GM21529 (cell line): ENCODE measurements at regions not wholly inside any gene's neighbourhood (a gene's known extent, or its start where the extent isn't known, plus 50 kb on each side); places are given as distances from the start of the nearest gene placed in this dataset.

Experiments used
- ATAC-seq: cut with Tn5 transposase; IDR thresholded peaks from one replicate; pipeline ENCODE4 v1.9.1; 2021; ENCODE audit not compliant: unreplicated experiment

DNA sequence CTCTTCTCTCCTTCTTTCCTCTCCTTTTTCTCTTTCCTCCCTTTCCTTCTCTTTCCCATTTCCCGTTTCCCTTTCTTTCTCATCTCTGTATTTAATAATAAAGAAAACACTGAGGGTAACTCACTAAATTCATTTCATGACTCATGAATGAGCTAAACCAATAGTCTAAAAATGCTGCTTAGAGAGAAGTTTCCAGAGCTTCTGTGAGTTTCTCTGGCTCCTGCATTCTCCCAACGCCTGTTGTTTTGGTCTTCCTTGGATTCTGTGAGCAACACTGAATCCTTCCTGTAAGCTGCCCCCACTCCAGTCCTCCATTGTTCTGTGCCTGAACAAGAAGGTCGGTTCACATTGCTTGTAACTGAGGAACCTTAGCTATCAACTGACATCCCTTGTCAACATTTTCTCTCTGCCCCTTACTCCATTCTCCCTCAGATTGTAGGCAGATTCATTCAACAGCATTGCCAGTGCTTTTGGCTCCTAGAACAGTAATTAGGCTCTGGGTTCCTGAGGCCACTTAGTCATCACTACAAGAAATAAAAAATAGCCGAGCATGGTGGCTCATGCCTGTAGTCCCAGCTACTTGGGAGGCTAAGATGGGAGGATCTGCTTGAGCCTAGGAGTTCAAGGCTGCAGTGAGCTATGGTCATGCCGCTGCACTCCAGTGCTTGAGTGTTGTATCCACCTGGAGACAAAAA lies 237.7 kb upstream of the KLF4 start:
- ATAC-seq, result no peak

DNA sequence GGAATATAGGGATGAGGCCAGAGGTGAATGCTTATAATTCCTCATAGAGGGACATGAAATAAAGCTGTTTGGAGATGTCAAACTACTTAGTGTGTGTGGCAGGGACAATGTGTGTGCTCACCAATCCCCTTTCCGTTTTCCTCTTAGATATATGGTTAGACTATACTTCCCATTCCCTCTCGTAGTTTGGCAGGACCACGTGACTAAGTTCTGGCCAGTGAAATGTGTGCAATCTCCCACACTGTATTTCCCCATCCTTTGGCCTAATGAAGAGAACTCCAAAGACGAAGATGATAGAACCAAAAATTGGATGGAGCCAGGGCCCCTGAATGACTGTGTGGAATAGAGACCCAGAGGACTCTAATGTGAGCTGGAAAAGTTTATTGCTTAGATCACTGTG lies 233.4 kb upstream of the KLF4 start:
- no peak for ATAC-seq

DNA sequence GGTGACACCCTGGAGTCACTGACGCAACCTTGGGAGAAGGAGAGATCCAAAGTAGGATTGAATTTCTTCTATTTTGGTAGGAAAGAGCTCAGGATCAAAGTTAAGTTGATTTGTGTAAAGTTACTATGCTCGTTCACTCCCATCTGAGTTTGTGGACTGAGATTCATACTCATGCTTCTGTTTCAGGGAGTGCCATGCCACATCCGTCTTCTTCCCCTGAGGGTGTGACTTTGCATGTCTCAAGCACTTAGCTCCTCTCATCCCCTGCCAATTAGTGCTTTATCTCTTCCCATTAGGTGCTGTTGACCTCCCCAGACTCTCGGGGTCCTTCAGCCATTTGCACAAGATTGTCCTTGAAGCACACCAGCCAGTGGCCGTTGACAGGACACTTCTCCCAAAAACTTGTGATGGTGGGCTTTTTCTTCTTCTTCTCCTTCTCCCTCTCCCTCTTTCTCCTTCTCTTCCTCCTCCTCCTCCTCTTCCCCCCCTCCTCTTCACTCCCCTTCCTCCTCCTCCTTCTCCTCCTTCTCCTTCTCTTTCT lies 232.2 kb upstream of the KLF4 start:
- no peak for ATAC-seq

- no peak for ATAC-seq
Measured at GRCh38 chr9:107720501-107720900, 230.9 kb upstream of the KLF4 start.

DNA sequence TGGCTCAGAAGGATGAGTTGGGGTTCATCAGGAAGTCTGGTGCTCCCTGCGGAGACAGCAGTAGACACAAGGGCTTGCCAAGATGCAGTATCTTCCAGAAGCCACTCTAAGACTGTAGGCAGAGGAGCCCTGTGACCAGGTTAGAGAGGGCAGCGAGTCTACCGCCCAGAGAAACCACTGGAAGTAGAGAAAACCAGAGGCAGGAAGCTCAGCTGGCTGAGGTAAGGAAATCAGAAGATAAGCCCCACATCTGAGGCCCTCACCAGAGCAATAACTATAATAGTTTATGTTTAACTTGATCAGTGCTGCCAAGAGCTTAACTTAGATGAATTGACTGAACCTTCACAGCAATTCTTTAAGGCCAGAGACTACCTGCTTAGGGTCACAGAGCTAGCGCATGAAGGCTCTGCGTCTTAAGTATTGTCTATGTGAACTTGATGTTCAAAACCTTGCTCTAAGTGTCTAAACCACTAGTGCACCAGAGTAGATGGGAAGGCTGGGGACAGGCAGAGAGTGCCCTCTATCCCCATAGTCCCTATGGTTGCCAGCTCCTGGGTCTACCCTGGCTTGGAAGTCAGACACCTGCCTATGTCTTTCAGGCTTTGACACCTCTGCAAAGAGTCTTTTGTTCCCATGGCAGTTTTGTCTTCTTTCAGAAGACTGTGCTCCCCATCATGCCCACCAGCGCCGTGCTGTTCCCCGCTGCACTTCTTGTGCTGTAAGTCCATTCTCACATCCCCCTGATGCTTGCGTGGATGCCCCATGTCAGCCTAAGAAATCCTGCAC lies 228.2 kb upstream of the KLF4 start:
- no peak for ATAC-seq

- ATAC-seq, result no peak
Measured at GRCh38 chr9:107715740-107716139, 226.2 kb upstream of the KLF4 start.

DNA sequence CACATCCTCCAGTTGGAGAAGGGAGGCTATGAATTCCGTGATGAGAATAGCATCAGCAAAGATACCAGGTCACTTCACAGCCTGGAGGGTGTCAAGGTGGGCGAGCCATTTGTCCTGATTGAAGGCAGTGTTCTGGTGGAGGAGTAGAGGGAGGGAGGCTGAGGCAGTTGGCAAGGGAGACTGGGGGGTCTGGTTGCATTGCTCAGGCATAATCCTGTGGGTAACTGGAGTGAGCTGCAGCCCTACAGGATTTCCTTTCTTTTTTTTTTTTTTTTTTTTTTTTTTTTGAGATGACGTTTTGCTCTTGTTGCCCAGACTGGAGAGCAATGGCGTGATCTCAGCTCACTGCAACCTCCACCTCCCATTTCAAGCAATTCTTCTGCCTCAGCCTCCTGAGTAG lies 223.9 kb upstream of the KLF4 start:
- ATAC-seq, result no peak

- ATAC-seq, result no peak
Measured at GRCh38 chr9:107712390-107712789, 222.8 kb upstream of the KLF4 start.

DNA sequence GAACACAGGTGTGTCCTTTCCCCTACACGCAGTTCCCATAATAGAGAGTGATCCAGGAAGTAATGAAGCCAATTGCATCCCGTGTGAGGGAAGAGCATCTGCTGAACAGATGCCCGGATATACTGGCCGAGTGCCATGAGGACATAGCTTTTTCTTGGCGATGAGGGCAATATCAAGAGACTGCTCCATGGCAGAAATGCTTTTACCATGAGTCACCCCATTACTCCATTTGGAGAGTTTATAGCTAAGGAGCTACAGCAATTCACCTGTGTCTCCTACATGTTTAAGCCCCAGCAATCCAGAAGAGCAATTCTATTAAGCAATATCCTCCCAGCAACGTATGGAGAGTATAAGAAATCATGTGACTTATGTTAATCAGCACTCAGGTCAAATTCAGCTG lies 222.0 kb upstream of the KLF4 start:
- ATAC-seq, result no peak

DNA sequence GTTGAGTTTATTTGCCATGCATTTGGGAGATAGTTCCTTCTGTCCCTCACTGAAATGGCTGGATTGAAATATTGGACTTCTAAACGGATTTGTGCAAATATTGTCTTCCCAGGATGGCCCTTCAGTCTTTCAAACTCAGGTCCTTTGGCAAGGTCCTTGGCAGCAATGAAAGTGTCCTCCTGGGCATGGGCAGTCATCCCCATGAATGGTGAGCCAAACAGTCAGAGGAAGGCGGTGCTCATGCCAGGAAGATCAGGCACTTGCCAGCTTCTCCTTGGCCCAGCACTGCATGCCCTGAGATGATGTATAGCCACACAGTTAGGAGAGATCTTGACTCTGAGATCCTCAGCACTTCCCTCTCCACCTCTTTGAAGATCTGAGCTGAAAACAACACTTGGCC lies 221.4 kb upstream of the KLF4 start:
- no peak for ATAC-seq

GRCh38 chr9:107710546-107710945 lies 221.0 kb upstream of the KLF4 start:
- ATAC-seq, result no peak

DNA sequence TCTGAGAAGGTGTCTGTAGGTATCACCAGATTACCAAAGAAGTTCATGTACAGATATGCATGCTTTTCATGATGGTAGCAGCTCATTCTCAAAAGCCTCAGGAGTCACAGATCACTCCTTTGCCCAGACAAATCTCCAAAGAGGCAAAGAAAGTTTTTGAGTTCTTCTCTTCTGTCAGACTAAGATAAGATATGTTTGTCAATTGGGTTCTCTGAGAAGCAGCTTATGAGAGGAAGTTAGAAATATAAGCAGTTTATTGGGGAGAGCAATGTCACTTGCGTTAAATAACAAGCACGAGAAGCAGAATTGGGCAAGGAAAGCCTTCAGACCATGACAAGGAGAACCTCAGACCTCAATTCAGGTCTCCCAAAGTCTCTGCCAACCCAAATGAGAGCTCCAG lies 219.2 kb upstream of the KLF4 start:
- ATAC-seq, result no peak

DNA sequence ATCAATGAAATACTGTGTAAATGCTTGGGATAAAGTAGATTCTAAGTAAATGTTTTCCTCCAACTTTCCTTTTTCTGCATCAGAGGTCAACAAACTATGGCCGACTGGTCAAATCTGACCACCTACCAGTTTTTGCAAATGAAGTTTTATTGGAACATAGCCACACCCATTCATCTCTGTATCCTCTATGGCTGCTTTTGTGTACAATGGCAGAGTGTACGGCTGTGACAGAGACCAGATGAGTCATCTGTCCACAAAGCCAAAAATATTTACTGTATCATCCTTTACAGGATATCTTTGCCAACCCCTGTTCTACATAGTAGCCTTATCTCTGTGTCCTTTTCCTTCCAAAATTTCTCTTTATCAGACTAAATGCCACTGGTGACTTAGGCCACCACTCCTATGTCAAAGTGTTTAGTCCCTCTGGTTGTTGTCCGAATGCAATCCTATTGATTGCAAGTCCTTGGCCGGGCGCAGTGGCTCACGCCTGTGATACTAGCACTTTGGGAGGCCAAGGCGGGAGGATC lies 218.4 kb upstream of the KLF4 start:
- ATAC-seq, result no peak

- no peak for ATAC-seq
Measured at GRCh38 chr9:107707428-107707837, 217.9 kb upstream of the KLF4 start.

GRCh38 chr9:107706701-107707427 lies 217.3 kb upstream of the KLF4 start:
- ATAC-seq, result no peak

- no peak for ATAC-seq
Measured at GRCh38 chr9:107705521-107705920, 216.0 kb upstream of the KLF4 start.

DNA sequence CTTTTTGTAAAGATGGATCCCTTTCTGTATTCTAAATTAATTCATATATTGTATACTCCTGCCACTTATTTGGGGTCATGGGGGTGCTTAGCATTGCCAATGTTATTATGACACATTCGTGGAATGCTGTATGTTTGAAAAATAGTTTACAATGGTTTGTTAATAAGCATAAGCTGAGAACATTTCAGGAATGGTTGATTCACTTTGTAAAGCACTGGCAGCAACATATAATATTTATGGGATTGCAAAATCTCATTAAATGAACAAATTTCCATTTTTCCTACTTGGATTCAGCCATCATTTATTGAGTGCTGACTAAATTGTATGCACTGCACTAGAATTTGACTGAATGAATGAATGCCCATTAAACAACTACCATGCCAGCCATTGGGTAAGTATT lies 215.2 kb upstream of the KLF4 start:
- ATAC-seq, result no peak

- ATAC-seq, result no peak
Measured at GRCh38 chr9:107703651-107704050, 214.1 kb upstream of the KLF4 start.

DNA sequence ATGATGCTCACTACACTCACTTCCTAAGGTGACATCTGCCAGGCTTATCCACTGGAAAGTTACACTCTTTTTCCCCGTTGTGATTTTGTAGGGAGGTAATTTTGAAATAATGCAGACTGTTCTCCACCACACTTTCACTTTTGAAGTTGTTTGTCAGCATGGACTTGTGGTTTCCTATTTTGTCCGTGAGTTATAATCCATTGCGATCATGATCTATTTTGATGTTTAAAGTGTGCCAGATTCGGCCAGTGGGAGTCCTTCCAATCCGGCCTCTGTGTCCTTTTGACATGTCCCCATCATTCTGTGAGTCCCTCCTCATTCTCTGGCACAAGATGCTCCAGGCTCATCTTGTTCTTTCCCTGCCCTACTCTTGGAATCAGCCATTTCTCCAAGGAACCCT lies 211.3 kb upstream of the KLF4 start:
- no peak for ATAC-seq

DNA sequence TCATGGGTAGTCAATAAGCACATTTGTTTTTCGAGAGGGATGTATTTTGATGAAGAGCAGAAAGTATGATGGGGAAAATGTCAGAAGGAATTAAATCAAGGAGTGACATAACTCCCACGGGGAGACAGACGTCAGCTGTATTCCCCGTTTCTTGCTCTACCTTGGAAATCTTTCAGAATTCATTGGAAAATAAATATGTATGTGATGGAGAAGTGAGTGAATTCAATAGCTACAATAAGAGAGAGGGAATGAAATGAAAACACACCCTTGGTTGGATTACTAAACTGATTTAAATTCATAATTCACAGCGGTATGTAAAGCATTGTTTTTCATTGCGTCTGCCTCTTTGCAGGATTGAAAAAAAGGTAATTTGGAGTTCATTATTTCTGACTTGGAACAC lies 209.7 kb upstream of the KLF4 start:
- no peak for ATAC-seq

- no peak for ATAC-seq
Measured at GRCh38 chr9:107698779-107699178, 209.2 kb upstream of the KLF4 start.

DNA sequence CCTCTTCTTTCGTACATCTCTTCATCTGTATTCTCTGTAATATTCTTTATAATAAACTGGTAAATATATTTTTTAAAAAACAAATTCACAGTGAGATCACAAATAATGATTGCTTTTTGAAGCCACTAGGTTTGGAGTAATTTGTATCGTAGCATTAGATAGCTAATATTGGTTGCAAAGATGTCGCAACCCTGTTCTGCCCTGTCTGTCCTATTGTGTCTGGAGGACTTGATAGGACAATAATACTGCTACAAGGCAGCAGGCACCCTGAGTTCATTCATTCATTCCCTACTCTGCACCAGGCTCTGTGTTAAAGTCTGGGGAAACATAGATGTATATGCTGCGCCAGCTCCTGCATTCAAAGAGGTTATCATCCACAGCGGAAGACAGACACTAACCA lies 206.7 kb upstream of the KLF4 start:
- ATAC-seq, result no peak
